Loucy (cell line): ENCODE measurements at regions not wholly inside any gene's neighbourhood (a gene's known extent, or its start where the extent isn't known, plus 50 kb on each side); places are given as distances from the start of the nearest gene placed in this dataset.

Experiments
- H2AFZ ChIP-seq: fragments of 200-600 bp; sonication (generic); 2 replicates; pipeline ENCODE4 v1.6.0; 2016; ENCODE audit warnings: antibody characterized with exemption, mild to moderate bottlenecking, low read length, moderate library complexity
- H3F3A ChIP-seq: fragments of 200-600 bp; 2 replicates; pipeline ENCODE4 v1.6.0; 2016; ENCODE audit warnings: antibody characterized with exemption, low read depth, mild to moderate bottlenecking
- H3K27me3 ChIP-seq: fragments of 200-600 bp; sonication (generic); 2 replicates; pipeline ENCODE4 v1.6.1; 2014; ENCODE audit warnings: low read length, mild to moderate bottlenecking; ENCODE audit not compliant: insufficient read depth, poor library complexity, severe bottlenecking
- H3K36me3 ChIP-seq: fragments of 200-600 bp; sonication (generic); 2 replicates; pipeline ENCODE4 v1.6.1; 2016; ENCODE audit warnings: low read length; ENCODE audit not compliant: insufficient read depth
- H3K4me1 ChIP-seq: fragments of 200-600 bp; sonication (generic); 2 replicates; pipeline ENCODE4 v1.5.1; 2014; ENCODE audit warnings: low read length, mild to moderate bottlenecking; ENCODE audit not compliant: insufficient read depth, poor library complexity, severe bottlenecking
- H3K4me2 ChIP-seq: fragments of 200-600 bp; sonication (generic); 2 replicates; pipeline ENCODE4 v1.6.0; 2014; ENCODE audit warnings: antibody characterized with exemption, low read length, low read depth, mild to moderate bottlenecking; ENCODE audit not compliant: poor library complexity, severe bottlenecking
- H3K4me3 ChIP-seq: fragments of 200-600 bp; sonication (generic); 2 replicates; pipeline ENCODE4 v1.5.1; 2014; ENCODE audit warnings: low read length, mild to moderate bottlenecking, mixed read lengths; ENCODE audit not compliant: poor library complexity, severe bottlenecking
- H3K79me2 ChIP-seq: fragments of 200-600 bp; sonication (generic); 2 replicates; pipeline ENCODE4 v1.6.1; 2014; ENCODE audit warnings: low read length; ENCODE audit not compliant: insufficient read depth
- H3K9ac ChIP-seq: fragments of 200-600 bp; sonication (generic); 2 replicates; pipeline ENCODE4 v1.6.0; 2014; ENCODE audit warnings: mild to moderate bottlenecking, low read depth, low read length, moderate library complexity; ENCODE audit not compliant: poor library complexity, severe bottlenecking
- H3K9me2 ChIP-seq: fragments of 200-600 bp; sonication (generic); replicated peaks from 2 replicates; pipeline ENCODE4 v1.6.1; 2016; ENCODE audit warnings: low read depth, low read length, mixed read lengths
- H3K9me3 ChIP-seq: fragments of 200-600 bp; sonication (generic); 2 replicates; pipeline ENCODE4 v1.6.1; 2014; ENCODE audit warnings: mild to moderate bottlenecking, antibody characterized with exemption, low read length, low read depth; ENCODE audit not compliant: insufficient read depth
- H4K20me1 ChIP-seq: fragments of 200-600 bp; sonication (generic); 2 replicates; pipeline ENCODE4 v1.6.0; 2014; ENCODE audit warnings: antibody characterized with exemption, low read length, mild to moderate bottlenecking; ENCODE audit not compliant: insufficient read depth, poor library complexity, severe bottlenecking
- EZH2phosphoT487 ChIP-seq: fragments of 200-600 bp; IDR thresholded peaks from 2 replicates; pipeline ENCODE4 v1.6.1; 2018; ENCODE audit warnings: antibody characterized with exemption, mild to moderate bottlenecking, moderate library complexity, borderline replicate concordance
- TF ChIP-seq, protein P1 (sequence below): fragments of 200-600 bp; sonication (generic); conservative IDR thresholded peaks from 2 replicates; pipeline ENCODE4 v1.5.1; 2014; ENCODE audit warnings: mild to moderate bottlenecking, antibody characterized with exemption, low read length

DNA sequence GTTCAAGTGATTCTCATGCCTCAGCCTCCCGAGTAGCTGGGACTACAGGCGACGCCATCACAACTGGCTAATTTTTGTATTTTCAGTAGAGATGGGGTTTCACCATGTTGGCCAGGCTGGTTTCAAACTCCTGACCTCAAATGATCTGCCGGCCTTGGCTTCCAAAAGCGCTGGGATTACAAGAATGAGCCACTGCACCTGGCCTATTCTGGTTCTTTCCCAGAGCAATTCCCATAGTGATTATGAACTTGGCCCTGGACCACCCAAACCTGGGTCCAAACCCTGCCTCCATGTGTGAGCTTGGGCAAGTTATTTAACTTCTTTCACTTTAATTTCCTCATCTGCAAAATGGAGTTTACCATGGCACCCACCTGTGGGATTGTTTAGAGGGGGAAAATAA is 61.5 kb upstream of the HEPHL1 start:
- TF ChIP-seq, protein P1, sequence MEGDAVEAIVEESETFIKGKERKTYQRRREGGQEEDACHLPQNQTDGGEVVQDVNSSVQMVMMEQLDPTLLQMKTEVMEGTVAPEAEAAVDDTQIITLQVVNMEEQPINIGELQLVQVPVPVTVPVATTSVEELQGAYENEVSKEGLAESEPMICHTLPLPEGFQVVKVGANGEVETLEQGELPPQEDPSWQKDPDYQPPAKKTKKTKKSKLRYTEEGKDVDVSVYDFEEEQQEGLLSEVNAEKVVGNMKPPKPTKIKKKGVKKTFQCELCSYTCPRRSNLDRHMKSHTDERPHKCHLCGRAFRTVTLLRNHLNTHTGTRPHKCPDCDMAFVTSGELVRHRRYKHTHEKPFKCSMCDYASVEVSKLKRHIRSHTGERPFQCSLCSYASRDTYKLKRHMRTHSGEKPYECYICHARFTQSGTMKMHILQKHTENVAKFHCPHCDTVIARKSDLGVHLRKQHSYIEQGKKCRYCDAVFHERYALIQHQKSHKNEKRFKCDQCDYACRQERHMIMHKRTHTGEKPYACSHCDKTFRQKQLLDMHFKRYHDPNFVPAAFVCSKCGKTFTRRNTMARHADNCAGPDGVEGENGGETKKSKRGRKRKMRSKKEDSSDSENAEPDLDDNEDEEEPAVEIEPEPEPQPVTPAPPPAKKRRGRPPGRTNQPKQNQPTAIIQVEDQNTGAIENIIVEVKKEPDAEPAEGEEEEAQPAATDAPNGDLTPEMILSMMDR, result no peak
- TF ChIP-seq EZH2phosphoT487, result no peak
- Histone ChIP-seq H3K9me2 (no peaks in the 10 kb centered on the region), H2AFZ (no peak overlapping the region), H3K4me3 (no peak overlapping the region), H3K79me2 (no peaks in the 10 kb centered on the region), H3F3A (no peaks in the 10 kb centered on the region), H3K9me3 (no peaks in the 10 kb centered on the region), H3K9ac (no peak overlapping the region), H3K27me3 (no peaks in the 10 kb centered on the region), H3K36me3 (no peaks in the 10 kb centered on the region), H3K4me2 (no peak overlapping the region), H4K20me1 (no peaks in the 10 kb centered on the region), H3K4me1 (no peaks in the 10 kb centered on the region)

GRCh38 chr11:93963072-93963471 is 58.1 kb upstream of the HEPHL1 start:
- no peaks in the 10 kb centered on the region for H3K4me1 ChIP-seq
- no peaks in the 10 kb centered on the region for H3K9me2 ChIP-seq
- no peaks in the 10 kb centered on the region for H3K79me2 ChIP-seq
- no peaks in the 10 kb centered on the region for H4K20me1 ChIP-seq
- TF ChIP-seq, protein P1, result no peak
- no peak for TF ChIP-seq EZH2phosphoT487
- H3K4me3 ChIP-seq, result no peak overlapping the region
- H3K27me3 ChIP-seq, result no peaks in the 10 kb centered on the region
- no peaks in the 10 kb centered on the region for H3K36me3 ChIP-seq
- H3K9me3 ChIP-seq, result no peaks in the 10 kb centered on the region
- no peaks in the 10 kb centered on the region for H3F3A ChIP-seq
- no peak overlapping the region for H3K4me2 ChIP-seq
- no peak overlapping the region for H3K9ac ChIP-seq
- no peak overlapping the region for H2AFZ ChIP-seq

DNA sequence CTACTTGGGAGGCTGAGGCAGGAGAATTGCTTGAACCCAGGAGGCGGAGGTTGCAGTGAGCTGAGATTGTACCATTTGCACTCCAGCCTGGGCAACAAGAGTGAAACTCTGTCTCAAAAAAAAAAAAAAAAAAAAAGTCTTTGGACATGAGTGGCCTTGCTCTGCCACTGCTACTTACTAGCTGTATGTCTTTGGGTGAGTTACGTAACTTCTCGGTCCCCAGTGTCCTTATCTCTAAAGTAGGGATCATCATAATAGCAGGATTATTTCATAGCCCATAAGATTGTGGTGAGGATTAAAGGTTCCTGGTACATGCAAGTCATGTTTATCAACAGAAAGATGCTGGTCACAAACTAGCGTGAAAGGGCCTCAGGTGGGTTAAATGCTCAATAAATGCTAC is 53.9 kb upstream of the HEPHL1 start:
- Histone ChIP-seq H3K4me1 (no peaks in the 10 kb centered on the region), H4K20me1 (no peaks in the 10 kb centered on the region), H3K27me3 (no peaks in the 10 kb centered on the region), H2AFZ (no peak overlapping the region), H3K9me2 (no peaks in the 10 kb centered on the region), H3K4me2 (no peak overlapping the region), H3F3A (no peaks in the 10 kb centered on the region), H3K9me3 (no peaks in the 10 kb centered on the region), H3K79me2 (no peaks in the 10 kb centered on the region), H3K9ac (no peak overlapping the region), H3K4me3 (no peak overlapping the region), H3K36me3 (no peaks in the 10 kb centered on the region)
- TF ChIP-seq EZH2phosphoT487, result no peak
- TF ChIP-seq, protein P1, result no peak
